ENCODE measurements at regions not wholly inside any gene's neighbourhood (a gene's known extent, or its start where the extent isn't known, plus 50 kb on each side); places are given as distances from the start of the nearest gene placed in this dataset.

- Histone ChIP-seq H3K27me3 (ENCODE audit: control insufficient read depth, insufficient read depth, low read length) (peaks cover 25% of the 10 kb centered on the region), H3K27ac (ENCODE audit: low read depth, low read length) (no peak overlapping the region), H3K4me3 (ENCODE audit: low read depth, low read length) (no peak overlapping the region), H3K9me3 (ENCODE audit: control insufficient read depth, insufficient read depth, low read length) (peaks cover 3% of the 10 kb centered on the region; the same call in 1 of the 2 replicates)
- POLR2A ChIA-PET = no interaction called here
- CTCF ChIA-PET = interaction anchor here (0.7 kb wide), 1 partner anchor 138 kb away, joined by 5 read pairs; no protein-coding TSS in a partner anchor
- no peak for TF ChIP-seq CTCF (IDR thresholded peaks at IDR 0.05; ENCODE audit: low read depth, low read length)
- DNase-seq (ENCODE audit: low read depth, low spot score) = no peak
These were observed 75.4 kb upstream of the LARS2 start for GRCh38 chr3:45312836-45313493.

GRCh38 chr3:45313743-45314403, 74.5 kb upstream of the LARS2 start:
- Histone ChIP-seq H3K27me3 (ENCODE audit: control insufficient read depth, insufficient read depth, low read length) (peaks cover 22% of the 10 kb centered on the region), H3K4me3 (ENCODE audit: low read depth, low read length) (no peak overlapping the region), H3K9me3 (ENCODE audit: control insufficient read depth, insufficient read depth, low read length) (peaks cover 3% of the 10 kb centered on the region; the same call in 1 of the 2 replicates), H3K27ac (ENCODE audit: low read depth, low read length) (no peak overlapping the region)
- no peak for DNase-seq (ENCODE audit: low read depth, low spot score)
- ChIA-PET POLR2A (no interaction called here), CTCF (no interaction called here)
- TF ChIP-seq CTCF (IDR thresholded peaks at IDR 0.05; ENCODE audit: low read depth, low read length) = no peak

- H3K9me3 ChIP-seq (ENCODE audit: control insufficient read depth, insufficient read depth, low read length) = peaks cover 3% of the 10 kb centered on the region; the same call in 1 of the 2 replicates
- no peak overlapping the region for H3K4me3 ChIP-seq (ENCODE audit: low read depth, low read length)
- peaks cover 27% of the 10 kb centered on the region for H3K27me3 ChIP-seq (ENCODE audit: control insufficient read depth, insufficient read depth, low read length)
- ChIA-PET POLR2A (no interaction called here), CTCF (interaction anchor here (0.6 to 1.1 kb wide), 2 partner anchors 50 to 277 kb away, joined by 4 to 6 read pairs; no protein-coding TSS in a partner anchor)
- H3K27ac ChIP-seq (ENCODE audit: low read depth, low read length) = no peak overlapping the region
- no peak for TF ChIP-seq CTCF (IDR thresholded peaks at IDR 0.05; ENCODE audit: low read depth, low read length)
- no peak for DNase-seq (ENCODE audit: low read depth, low spot score)
These were observed 70.7 kb upstream of the LARS2 start for GRCh38 chr3:45317710-45318109.

- H3K27ac ChIP-seq (ENCODE audit: low read depth, low read length) = no peak overlapping the region
- POLR2A ChIA-PET = no interaction called here
- H3K9me3 ChIP-seq (ENCODE audit: control insufficient read depth, insufficient read depth, low read length) = peaks cover 2% of the 10 kb centered on the region; the same call in 1 of the 2 replicates
- DNase-seq (ENCODE audit: low read depth, low spot score) = no peak
- no peak overlapping the region for H3K4me3 ChIP-seq (ENCODE audit: low read depth, low read length)
- CTCF ChIA-PET = interaction anchor here (0.6 kb wide), 1 partner anchor 1097 kb away, joined by 4 read pairs; no protein-coding TSS in a partner anchor
- H3K27me3 ChIP-seq (ENCODE audit: control insufficient read depth, insufficient read depth, low read length) = peaks cover 27% of the 10 kb centered on the region
- TF ChIP-seq CTCF (IDR thresholded peaks at IDR 0.05; ENCODE audit: low read depth, low read length) = no peak
These were observed 69.7 kb upstream of the LARS2 start for GRCh38 chr3:45318689-45319088.

Data from AG04450 (cell line).